GM12891 (cell line): ENCODE measurements at regions not wholly inside any gene's neighbourhood (a gene's known extent, or its start where the extent isn't known, plus 50 kb on each side); places are given as distances from the start of the nearest gene placed in this dataset.

Source experiments
- PAX5 ChIP-seq: IDR thresholded peaks from 2 replicates; pipeline ENCODE4 v1.6.1; 2011; ENCODE audit warnings: low read length, moderate library complexity, mild to moderate bottlenecking; ENCODE audit not compliant: insufficient read depth, severe bottlenecking
- POLR2A ChIP-seq: IDR thresholded peaks from 2 replicates; pipeline ENCODE4 v1.6.1; 2011; ENCODE audit warnings: low read depth, low read length, control low read depth
- POLR2AphosphoS5 ChIP-seq: IDR thresholded peaks from 2 replicates; pipeline ENCODE4 v1.6.1; 2011; ENCODE audit warnings: low read depth, low read length, control low read depth
- POU2F2 ChIP-seq: IDR thresholded peaks from 2 replicates; pipeline ENCODE4 v1.6.1; 2011; ENCODE audit warnings: low read depth, mild to moderate bottlenecking, control low read depth, low read length, moderate library complexity
- SPI1 ChIP-seq: IDR thresholded peaks from 2 replicates; pipeline ENCODE4 v1.6.1; 2011; ENCODE audit warnings: low read depth, low read length, control low read depth
- TAF1 ChIP-seq: IDR thresholded peaks from 2 replicates; pipeline ENCODE4 v1.6.1; 2011; ENCODE audit warnings: low read depth, low read length, control low read depth

DNA sequence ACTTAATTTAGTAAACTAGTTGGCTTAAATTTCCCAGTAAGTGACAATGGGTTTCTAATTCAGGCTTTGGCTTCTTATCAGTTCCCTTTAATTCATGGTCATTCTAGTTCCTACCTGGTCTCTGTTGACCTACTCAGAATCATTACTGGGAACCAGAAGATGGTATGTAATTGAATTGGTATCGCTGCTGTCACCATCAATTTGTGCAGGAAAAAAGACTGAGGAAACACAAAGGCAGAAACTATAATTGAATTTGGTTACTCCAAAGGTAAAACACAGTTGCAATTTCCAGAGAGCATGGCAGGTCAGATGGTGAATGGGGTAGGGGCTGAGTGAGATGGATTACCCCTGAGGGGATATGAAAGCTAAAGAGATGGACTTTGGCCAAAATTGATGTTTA is 226.5 kb upstream of the GAP43 start:
- TF ChIP-seq POLR2AphosphoS5 (no peak), POLR2A (no peak), TAF1 (no peak), SPI1 (no peak), PAX5 (no peak), POU2F2 (no peak)
